CD14-positive monocyte (primary cell): ENCODE measurements at regions not wholly inside any gene's neighbourhood (a gene's known extent, or its start where the extent isn't known, plus 50 kb on each side); places are given as distances from the start of the nearest gene placed in this dataset.

ENCODE experiments used
- DNase-seq, 3 donors: peaks; one replicate each; pipeline ENCODE4 v3.0.0-alpha.2; 2011 to 2022
- H2AFZ ChIP-seq: 2 replicates; pipeline ENCODE4 v1.6.0; 2012; ENCODE audit warnings: mild to moderate bottlenecking, low read depth, low read length, inconsistent platforms; ENCODE audit not compliant: insufficient read depth, poor library complexity, severe bottlenecking
- H3K27ac ChIP-seq, 2 donors: 1 replicate in 1 of 2; 2 replicates in 1 of 2; pipeline ENCODE4 v1.5.1; 2012 to 2013; ENCODE audit warnings: low read length in 2 of 2, control low read depth in 1 of 2, inconsistent platforms in 1 of 2, low read depth in 1 of 2, mild to moderate bottlenecking in 1 of 2
- H3K27me3 ChIP-seq, 2 donors: one replicate each; pipeline versions ENCODE4 v1.6.0 to v1.6.1; 2011 to 2013; ENCODE audit warnings: low read length in 2 of 2; ENCODE audit not compliant: control insufficient read depth in 2 of 2, insufficient read depth in 2 of 2
- H3K36me3 ChIP-seq, 2 donors: replicated peaks in 1 of 2; 1 replicate in 1 of 2; 2 replicates in 1 of 2; pipeline versions ENCODE4 v1.5.1 to v1.6.1; 2012 to 2013; ENCODE audit warnings: low read length in 2 of 2, control low read depth in 1 of 2, inconsistent platforms in 1 of 2, mild to moderate bottlenecking in 1 of 2; ENCODE audit not compliant: insufficient read depth in 2 of 2, control insufficient read depth in 1 of 2
- H3K4me1 ChIP-seq, 2 donors: 1 replicate in 1 of 2; 2 replicates in 1 of 2; pipeline versions ENCODE4 v1.5.1 to v1.6.1; 2012 to 2013; ENCODE audit warnings: low read length in 2 of 2, control low read depth in 1 of 2, inconsistent platforms in 1 of 2, mild to moderate bottlenecking in 1 of 2, moderate library complexity in 1 of 2; ENCODE audit not compliant: insufficient read depth in 2 of 2, control insufficient read depth in 1 of 2
- H3K4me2 ChIP-seq: replicated peaks from 2 replicates; pipeline ENCODE3; 2012; ENCODE audit warnings: low read length, moderate library complexity, mild to moderate bottlenecking; ENCODE audit not compliant: poor library complexity, severe bottlenecking; ENCODE audit errors: extremely low read depth
- H3K4me3 ChIP-seq, 3 experiments: fragments of 200-600 bp in 1 of 3; sonication (generic) in 1 of 3; replicated peaks in 1 of 3; 1 replicate in 2 of 3; 2 replicates in 1 of 3; pipeline ENCODE4 v1.5.1; 2011 to 2013; ENCODE audit warnings: low read length in 3 of 3, mild to moderate bottlenecking in 3 of 3, control low read depth in 2 of 3, low read depth in 2 of 3, inconsistent platforms in 1 of 3, moderate library complexity in 1 of 3
- H3K79me2 ChIP-seq: 2 replicates; pipeline ENCODE4 v1.6.0; 2012; ENCODE audit warnings: mild to moderate bottlenecking, control low read depth, inconsistent platforms, low read length, moderate library complexity; ENCODE audit not compliant: insufficient read depth
- H3K9ac ChIP-seq: 2 replicates; pipeline ENCODE4 v1.6.0; 2017; ENCODE audit warnings: low read length, mild to moderate bottlenecking; ENCODE audit not compliant: insufficient read depth, poor library complexity, severe bottlenecking
- H3K9me3 ChIP-seq, 2 donors: replicated peaks in 1 of 2; 1 replicate in 1 of 2; 2 replicates in 1 of 2; pipeline versions ENCODE4 v1.5.1 to v1.6.1; 2012 to 2013; ENCODE audit warnings: low read length in 2 of 2, control low read depth in 1 of 2; ENCODE audit not compliant: control insufficient read depth in 1 of 2, insufficient read depth in 1 of 2
- H4K20me1 ChIP-seq: 2 replicates; pipeline ENCODE4 v1.6.0; 2012; ENCODE audit warnings: mild to moderate bottlenecking, low read length, control low read depth, moderate library complexity; ENCODE audit not compliant: insufficient read depth
- H3K27ac Mint-ChIP-seq, 7 donors: one replicate each; pipeline ENCODE4 v1.8.0; 2020; ENCODE audit warnings: mild to moderate bottlenecking in 7 of 7, mixed read lengths in 7 of 7, moderate library complexity in 6 of 7, inconsistent platforms in 2 of 7
- H3K27me3 Mint-ChIP-seq, 3 donors: one replicate each; pipeline ENCODE4 v1.8.0; 2021 to 2022; ENCODE audit warnings: low read depth in 3 of 3, mild to moderate bottlenecking in 3 of 3, mixed read lengths in 3 of 3, moderate library complexity in 3 of 3, inconsistent platforms in 1 of 3
- H3K36me3 Mint-ChIP-seq, 2 donors: one replicate each; pipeline ENCODE4 v1.8.0; 2020; ENCODE audit warnings: mixed read lengths in 2 of 2, inconsistent platforms in 1 of 2, mild to moderate bottlenecking in 1 of 2
- H3K4me1 Mint-ChIP-seq: one replicate; pipeline ENCODE4 v1.8.0; 2020; ENCODE audit warnings: mild to moderate bottlenecking, mixed read lengths
- H3K4me3 Mint-ChIP-seq, 2 donors: one replicate each; pipeline ENCODE4 v1.8.0; 2020; ENCODE audit warnings: mild to moderate bottlenecking in 2 of 2, mixed read lengths in 2 of 2, moderate library complexity in 1 of 2
- H3K9me3 Mint-ChIP-seq, 7 donors: one replicate each; pipeline ENCODE4 v1.8.0; 2020 to 2022; ENCODE audit warnings: mixed read lengths in 7 of 7, mild to moderate bottlenecking in 6 of 7, moderate library complexity in 6 of 7, inconsistent platforms in 2 of 7
- CTCF ChIP-seq: fragments of 200-600 bp; IDR thresholded peaks from one replicate; pipeline ENCODE4 v1.8.0; 2022; ENCODE audit warnings: antibody characterized with exemption, mild to moderate bottlenecking
- WGBS: methylation state at CpG from one replicate; pipeline ENCODE4 v1.1.5; 2013; ENCODE audit warnings: missing lambda C conversion rate; ENCODE audit not compliant: insufficient coverage; 5-methylcytosine and 5-hydroxymethylcytosine counted together
- intact Hi-C, 2 donors: fragments of 100-400 bp; cut with micrococcal nuclease; formaldehyde crosslinking; loops; one replicate each; pipeline versions ENCODE4 v1.15.0 to v1.15.1; 2023

GRCh38 chr3:103787879-103788278, 1353.1 kb downstream of the ZPLD1 start:
- H3K27ac Mint-ChIP-seq, result no peak overlapping the region

GRCh38 chr3:103791786-103792515, 1357.1 kb downstream of the ZPLD1 start:
- Histone ChIP-seq H3K79me2 (no peaks in the 10 kb centered on the region), H3K27me3 (no peaks in the 10 kb centered on the region), H3K27ac (no peak overlapping the region), H3K4me2 (no peak overlapping the region), H2AFZ (no peak overlapping the region), H3K4me1 (no peaks in the 10 kb centered on the region), H4K20me1 (no peaks in the 10 kb centered on the region), H3K9ac (no peak overlapping the region), H3K36me3 (no peaks in the 10 kb centered on the region), H3K9me3 (no peaks in the 10 kb centered on the region), H3K4me3 (no peak overlapping the region)
- no peak for TF ChIP-seq CTCF
- intact Hi-C loops, result no loop called here
- Mint-ChIP-seq H3K36me3 (no peaks in the 10 kb centered on the region), H3K27ac (no peak overlapping the region), H3K4me3 (no peak overlapping the region), H3K27me3 (no peaks in the 10 kb centered on the region), H3K9me3 (peaks cover 0 to 1% (median 0%) of the 10 kb centered on the region in 7 donors), H3K4me1 (no peaks in the 10 kb centered on the region)
- no peak for DNase-seq
- no CpG with 5 or more reads among the region's 1 CpG for WGBS

More at GRCh38 chr3:103787879-103788278, 1353.1 kb downstream of the ZPLD1 start:
- Histone ChIP-seq H3K4me2 (no peak overlapping the region), H4K20me1 (no peaks in the 10 kb centered on the region), H3K27me3 (no peaks in the 10 kb centered on the region), H3K4me1 (no peaks in the 10 kb centered on the region), H2AFZ (no peak overlapping the region), H3K36me3 (no peaks in the 10 kb centered on the region), H3K9me3 (peaks cover 0 to 3% of the 10 kb centered on the region in 2 donors), H3K27ac (no peak overlapping the region), H3K4me3 (no peak overlapping the region), H3K9ac (no peak overlapping the region), H3K79me2 (no peaks in the 10 kb centered on the region)
- intact Hi-C loops, result no loop called here
- Mint-ChIP-seq H3K4me1 (no peaks in the 10 kb centered on the region), H3K9me3 (peaks cover 0 to 1% (median 0%) of the 10 kb centered on the region in 7 donors), H3K4me3 (no peak overlapping the region), H3K27me3 (no peaks in the 10 kb centered on the region), H3K36me3 (no peaks in the 10 kb centered on the region)
- no CpG with 5 or more reads among the region's 2 CpGs for WGBS
- no peak for DNase-seq
- no peak for TF ChIP-seq CTCF
